ENCODE measurements at regions not wholly inside any gene's neighbourhood (a gene's known extent, or its start where the extent isn't known, plus 50 kb on each side); places are given as distances from the start of the nearest gene placed in this dataset.

- H3K4ac ChIP-seq (replicated peaks; ENCODE audit: insufficient read length, low read depth, low read length) = no peak overlapping the region
- H2BK20ac ChIP-seq (ENCODE audit: low read length) = no peak overlapping the region
- 85% methylated on average over 5 of the region's 5 CpGs; no CpG with 5 or more reads in 1 of the 2 experiments for WGBS, 2 experiments (ENCODE audit: extremely low coverage in 1 of 2, insufficient coverage in 1 of 2, insufficient read length in 1 of 2, insufficient replicate concordance in 2 of 2, low coverage in 1 of 2, low lambda C conversion rate in 2 of 2, missing lambda C conversion rate in 1 of 2)
- no peaks in the 10 kb centered on the region for H4K20me1 ChIP-seq (replicated peaks in 1 of 2; ENCODE audit: control insufficient read depth in 1 of 2, insufficient read depth in 2 of 2, low read length in 2 of 2)
- no peak overlapping the region for H4K91ac ChIP-seq (replicated peaks; ENCODE audit: insufficient read length, low read length)
- DNase-seq (ENCODE audit: low read depth in 1 of 2, low spot score in 2 of 2) (no peak), FAIRE-seq (no peak)
- H2BK5ac ChIP-seq (ENCODE audit: low read depth, low read length) = no peak overlapping the region
- no peak overlapping the region for H3K18ac ChIP-seq (ENCODE audit: extremely low read depth, low read length)
- H3K36me3 ChIP-seq (ENCODE audit: control insufficient read depth in 2 of 4, insufficient read depth in 4 of 4, low read length in 3 of 4) = no peaks in the 10 kb centered on the region
- H2BK12ac ChIP-seq (ENCODE audit: low read depth, low read length) = no peak overlapping the region
- H3K9ac ChIP-seq (replicated peaks in 1 of 4; ENCODE audit: extremely low read depth in 1 of 4, low read depth in 3 of 4, low read length in 3 of 4) = no peak overlapping the region
- no peak overlapping the region for H3K23ac ChIP-seq (ENCODE audit: insufficient read length)
- H3K79me2 ChIP-seq (ENCODE audit: control insufficient read depth in 1 of 2, insufficient read depth in 2 of 2, low read length in 2 of 2) = no peaks in the 10 kb centered on the region
- no peak overlapping the region for H3K4me3 ChIP-seq (ENCODE audit: extremely low read depth in 1 of 4, insufficient read depth in 2 of 4, low read depth in 3 of 4, low read length in 4 of 4)
- H3K79me1 ChIP-seq (ENCODE audit: low read depth, low read length) = no peaks in the 10 kb centered on the region
- H2AFZ ChIP-seq (ENCODE audit: low read length) = no peak overlapping the region
- H3K9me3 ChIP-seq (ENCODE audit: insufficient read depth in 2 of 2, low read depth in 1 of 2, low read length in 1 of 2) = no peaks in the 10 kb centered on the region
- H3K4me2 ChIP-seq (ENCODE audit: insufficient read depth in 1 of 2, low read depth in 2 of 2, low read length in 2 of 2) = no peak overlapping the region
- no peaks in the 10 kb centered on the region for H3K23me2 ChIP-seq (ENCODE audit: low read depth, low read length)
- no peaks in the 10 kb centered on the region for H3K4me1 ChIP-seq (replicated peaks in 1 of 4; ENCODE audit: control insufficient read depth in 3 of 4, insufficient read depth in 4 of 4, low read length in 3 of 4)
- no peaks in the 10 kb centered on the region for H3K27me3 ChIP-seq (replicated peaks in 1 of 4; ENCODE audit: control insufficient read depth in 3 of 4, extremely low read depth in 1 of 4, insufficient read depth in 3 of 4, low read length in 3 of 4)
- no peak overlapping the region for H2BK15ac ChIP-seq (ENCODE audit: low read length)
- no peak overlapping the region for H4K5ac ChIP-seq (ENCODE audit: insufficient read length, low read depth, low read length)
- no peak overlapping the region for H3K56ac ChIP-seq (replicated peaks; ENCODE audit: insufficient read length, low read depth, low read length)
- H3K14ac ChIP-seq (ENCODE audit: insufficient read length) = no peak overlapping the region
- no peak overlapping the region for H3K27ac ChIP-seq (ENCODE audit: low read depth, low read length)
- ChIA-PET POLR2A (ENCODE audit: partially characterized antibody) (no interaction called here), CTCF (ENCODE audit: partially characterized antibody) (interaction anchor here (0.6 to 1.7 kb wide), 2 partner anchors 74 to 149 kb away, joined by 3 to 6 read pairs; no protein-coding TSS in a partner anchor)
- no peak overlapping the region for H2BK120ac ChIP-seq (replicated peaks; ENCODE audit: low read depth, low read length)
- H4K8ac ChIP-seq (ENCODE audit: extremely low read depth, insufficient read depth, low read length) = no peak overlapping the region
- H2AK5ac ChIP-seq (ENCODE audit: low read depth, low read length) = no peak overlapping the region
- TF ChIP-seq FOSL1 (IDR thresholded peaks at IDR 0.05; ENCODE audit: insufficient read depth, low read depth, low read length) = no peak
- no peak for TF ChIP-seq EGR1 (IDR thresholded peaks at IDR 0.05; ENCODE audit: borderline replicate concordance, low read depth, low read length)
- no peak for TF ChIP-seq RNF2 (IDR thresholded peaks at IDR 0.05; ENCODE audit: borderline replicate concordance, low read depth, low read length, missing control alignments, poor library complexity, severe bottlenecking)
- TF ChIP-seq TEAD4 (IDR thresholded peaks at IDR 0.05; ENCODE audit: low read depth, low read length) = no peak
- no peak for TF ChIP-seq HDAC6 (IDR thresholded peaks at IDR 0.05; ENCODE audit: low read depth, low read length)
- TF ChIP-seq CHD2 (IDR thresholded peaks at IDR 0.05; ENCODE audit: low read length) = no peak
Measured at GRCh38 chr16:77511053-77511452, 76.2 kb upstream of the ADAMTS18 start.

Measured in H1 (cell line).